ENCODE measurements at regions not wholly inside any gene's neighbourhood (a gene's known extent, or its start where the extent isn't known, plus 50 kb on each side); places are given as distances from the start of the nearest gene placed in this dataset.

GRCh38 chr15:93214106-93214505 is 125.1 kb upstream of the RGMA start:
- DNase-seq (ENCODE audit: low spot score) (no peak), FAIRE-seq (no peak)

GRCh38 chr15:93213281-93213680 is 124.3 kb upstream of the RGMA start:
- FAIRE-seq (no peak), DNase-seq (ENCODE audit: low spot score) (no peak)

GRCh38 chr15:93212578-93212977 is 123.6 kb upstream of the RGMA start:
- no peak for DNase-seq (ENCODE audit: low spot score)
- no peak for FAIRE-seq

- no peak for FAIRE-seq
- DNase-seq (ENCODE audit: low spot score): no peak
These were observed 122.0 kb upstream of the RGMA start for GRCh38 chr15:93210995-93211394.

- DNase-seq (ENCODE audit: low spot score) (no peak), FAIRE-seq (no peak)
These were observed 120.9 kb upstream of the RGMA start for GRCh38 chr15:93209690-93210445.

- FAIRE-seq (no peak), DNase-seq (ENCODE audit: low spot score) (no peak)
These were observed 117.9 kb upstream of the RGMA start for GRCh38 chr15:93206893-93207292.

GRCh38 chr15:93205413-93205812 is 116.4 kb upstream of the RGMA start:
- no peak for DNase-seq (ENCODE audit: low spot score)
- no peak for FAIRE-seq

- FAIRE-seq: no peak
- no peak for DNase-seq (ENCODE audit: low spot score)
These were observed 114.0 kb upstream of the RGMA start for GRCh38 chr15:93203036-93203435.

GRCh38 chr15:93202405-93202804 is 113.4 kb upstream of the RGMA start:
- DNase-seq (ENCODE audit: low spot score) (no peak), FAIRE-seq (no peak)

- DNase-seq (ENCODE audit: low spot score) (no peak), FAIRE-seq (no peak)
These were observed 112.9 kb upstream of the RGMA start for GRCh38 chr15:93201940-93202339.

GRCh38 chr15:93200837-93201226 is 111.8 kb upstream of the RGMA start:
- FAIRE-seq (no peak), DNase-seq (ENCODE audit: low spot score) (no peak)

- DNase-seq (ENCODE audit: low spot score) (no peak), FAIRE-seq (no peak)
These were observed 111.2 kb upstream of the RGMA start for GRCh38 chr15:93200081-93200836.

GRCh38 chr15:93196135-93196670 is 107.2 kb upstream of the RGMA start:
- DNase-seq (ENCODE audit: low spot score): no peak
- FAIRE-seq: no peak

- FAIRE-seq (no peak), DNase-seq (ENCODE audit: low spot score) (no peak)
These were observed 106.1 kb upstream of the RGMA start for GRCh38 chr15:93195109-93195508.

GRCh38 chr15:93190238-93190637 is 101.2 kb upstream of the RGMA start:
- FAIRE-seq: no peak
- DNase-seq (ENCODE audit: low spot score): no peak

- FAIRE-seq (no peak), DNase-seq (ENCODE audit: low spot score) (no peak)
These were observed 100.5 kb upstream of the RGMA start for GRCh38 chr15:93189561-93189960.

GRCh38 chr15:93188236-93188635 is 99.2 kb upstream of the RGMA start:
- FAIRE-seq: no peak

GRCh38 chr15:93185796-93186195 is 96.8 kb upstream of the RGMA start:
- no peak for FAIRE-seq
- no peak for DNase-seq (ENCODE audit: low spot score)

More at GRCh38 chr15:93188236-93188635, 99.2 kb upstream of the RGMA start:
- no peak for DNase-seq (ENCODE audit: low spot score)

GRCh38 chr15:93182703-93183205 is 93.7 kb upstream of the RGMA start:
- FAIRE-seq: no peak
- DNase-seq (ENCODE audit: low spot score): no peak

- DNase-seq (ENCODE audit: low spot score) (no peak), FAIRE-seq (no peak)
These were observed 91.6 kb upstream of the RGMA start for GRCh38 chr15:93180656-93181055.

- DNase-seq (ENCODE audit: low spot score) (no peak), FAIRE-seq (no peak)
These were observed 91.1 kb upstream of the RGMA start for GRCh38 chr15:93180128-93180527.

- FAIRE-seq (no peak), DNase-seq (ENCODE audit: low spot score) (no peak)
These were observed 90.7 kb upstream of the RGMA start for GRCh38 chr15:93179700-93180102.

Measured in RCC 7860 (cell line).